ENCODE measurements at regions not wholly inside any gene's neighbourhood (a gene's known extent, or its start where the extent isn't known, plus 50 kb on each side); places are given as distances from the start of the nearest gene placed in this dataset.

DNA sequence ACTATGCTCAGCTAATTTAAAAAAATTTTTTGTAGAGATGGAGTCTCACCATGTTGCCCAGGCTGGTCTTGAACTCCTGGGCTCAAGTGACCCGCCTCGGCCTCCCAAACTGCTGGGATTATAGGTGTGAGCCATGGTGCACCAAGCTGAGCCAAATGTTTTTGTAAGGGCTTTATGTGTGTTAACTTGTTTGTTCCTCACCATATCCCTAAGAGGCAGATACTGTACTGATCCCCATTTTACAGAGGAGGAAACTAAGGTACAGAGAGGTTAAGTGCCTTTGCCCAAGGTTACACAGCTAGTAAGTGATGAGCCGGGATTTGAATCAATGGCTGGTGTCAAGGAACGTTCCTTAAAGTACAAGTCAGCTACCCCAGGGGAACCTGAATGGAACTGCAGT is 85.3 kb upstream of the KLF7 start:
- peaks cover 0 to 6% of the 10 kb centered on the region in 2 donors for H3K4me1 ChIP-seq (ENCODE audit: control insufficient read depth in 1 of 2, insufficient read depth in 2 of 2, low read length in 2 of 2)
- no peak overlapping the region for H3K9ac ChIP-seq (ENCODE audit: low read depth in 1 of 2, low read length in 2 of 2)
- no peak overlapping the region for H3K4me3 ChIP-seq (ENCODE audit: low read depth in 1 of 2, low read length in 2 of 2)
- H3K27me3 ChIP-seq (ENCODE audit: control insufficient read depth in 1 of 2, insufficient read depth in 2 of 2, low read length in 2 of 2), result no peaks in the 10 kb centered on the region
- no peaks in the 10 kb centered on the region for H3K36me3 ChIP-seq (ENCODE audit: control insufficient read depth in 1 of 2, insufficient read depth in 2 of 2, low read length in 2 of 2)
- H3K9me3 ChIP-seq (ENCODE audit: control insufficient read depth in 1 of 2, low read length in 2 of 2), result no peaks in the 10 kb centered on the region
- H3K27ac ChIP-seq (ENCODE audit: low read depth, low read length), result no peak overlapping the region

DNA sequence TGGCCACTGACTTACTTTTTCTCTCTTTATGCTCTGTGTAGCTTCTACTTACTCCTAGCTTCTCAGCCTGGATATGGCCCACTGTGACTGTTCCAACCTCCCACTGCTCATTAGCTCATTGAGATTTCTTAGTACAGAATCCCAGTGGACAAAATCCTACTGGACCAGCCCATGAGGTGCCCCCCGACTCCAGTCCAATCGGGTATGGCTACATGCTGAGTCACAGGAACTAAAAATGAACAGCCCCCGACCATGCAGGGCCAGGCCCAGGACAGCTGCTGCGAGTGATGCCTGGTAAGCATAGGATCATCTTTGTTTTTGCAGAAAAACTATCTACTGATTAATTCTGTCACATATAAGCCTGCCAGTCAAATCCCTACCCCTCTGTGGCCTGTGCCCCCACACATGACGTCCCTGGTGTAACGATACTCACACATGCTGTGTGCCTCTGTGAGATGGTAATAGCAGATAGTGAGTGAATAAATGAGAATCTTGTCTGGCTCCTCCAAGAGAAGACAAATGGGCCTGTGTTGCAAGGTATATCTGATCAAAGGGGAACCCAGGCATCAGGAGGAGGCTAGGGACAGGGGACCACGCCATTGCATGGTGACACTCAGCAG is 85.9 kb upstream of the KLF7 start:
- H3K36me3 ChIP-seq (ENCODE audit: control insufficient read depth in 1 of 2, insufficient read depth in 2 of 2, low read length in 2 of 2), result no peaks in the 10 kb centered on the region
- no peak overlapping the region for H3K9ac ChIP-seq (ENCODE audit: low read depth in 1 of 2, low read length in 2 of 2)
- H3K4me1 ChIP-seq (ENCODE audit: control insufficient read depth in 1 of 2, insufficient read depth in 2 of 2, low read length in 2 of 2), result peaks cover 0 to 6% of the 10 kb centered on the region in 2 donors
- no peaks in the 10 kb centered on the region for H3K9me3 ChIP-seq (ENCODE audit: control insufficient read depth in 1 of 2, low read length in 2 of 2)
- H3K4me3 ChIP-seq (ENCODE audit: low read depth in 1 of 2, low read length in 2 of 2), result no peak overlapping the region
- no peak overlapping the region for H3K27ac ChIP-seq (ENCODE audit: low read depth, low read length)
- H3K27me3 ChIP-seq (ENCODE audit: control insufficient read depth in 1 of 2, insufficient read depth in 2 of 2, low read length in 2 of 2), result no peaks in the 10 kb centered on the region

GRCh38 chr2:207252416-207252815 is 86.7 kb upstream of the KLF7 start:
- Histone ChIP-seq H3K27me3 (ENCODE audit: control insufficient read depth in 1 of 2, insufficient read depth in 2 of 2, low read length in 2 of 2) (no peaks in the 10 kb centered on the region), H3K36me3 (ENCODE audit: control insufficient read depth in 1 of 2, insufficient read depth in 2 of 2, low read length in 2 of 2) (no peaks in the 10 kb centered on the region), H3K4me1 (ENCODE audit: control insufficient read depth in 1 of 2, insufficient read depth in 2 of 2, low read length in 2 of 2) (peaks cover 3 to 6% of the 10 kb centered on the region in 2 donors), H3K4me3 (ENCODE audit: low read depth in 1 of 2, low read length in 2 of 2) (no peak overlapping the region), H3K9me3 (ENCODE audit: control insufficient read depth in 1 of 2, low read length in 2 of 2) (no peaks in the 10 kb centered on the region), H3K27ac (ENCODE audit: low read depth, low read length) (no peak overlapping the region), H3K9ac (ENCODE audit: low read depth in 1 of 2, low read length in 2 of 2) (no peak overlapping the region)

GRCh38 chr2:207252979-207253645 is 87.4 kb upstream of the KLF7 start:
- H3K9ac ChIP-seq (ENCODE audit: low read depth in 1 of 2, low read length in 2 of 2), result no peak overlapping the region
- H3K27ac ChIP-seq (ENCODE audit: low read depth, low read length), result no peak overlapping the region
- H3K9me3 ChIP-seq (ENCODE audit: control insufficient read depth in 1 of 2, low read length in 2 of 2), result no peaks in the 10 kb centered on the region
- peaks cover 10 to 11% of the 10 kb centered on the region in 2 donors for H3K4me1 ChIP-seq (ENCODE audit: control insufficient read depth in 1 of 2, insufficient read depth in 2 of 2, low read length in 2 of 2)
- no peaks in the 10 kb centered on the region for H3K36me3 ChIP-seq (ENCODE audit: control insufficient read depth in 1 of 2, insufficient read depth in 2 of 2, low read length in 2 of 2)
- no peaks in the 10 kb centered on the region for H3K27me3 ChIP-seq (ENCODE audit: control insufficient read depth in 1 of 2, insufficient read depth in 2 of 2, low read length in 2 of 2)
- no peak overlapping the region for H3K4me3 ChIP-seq (ENCODE audit: low read depth in 1 of 2, low read length in 2 of 2)

DNA sequence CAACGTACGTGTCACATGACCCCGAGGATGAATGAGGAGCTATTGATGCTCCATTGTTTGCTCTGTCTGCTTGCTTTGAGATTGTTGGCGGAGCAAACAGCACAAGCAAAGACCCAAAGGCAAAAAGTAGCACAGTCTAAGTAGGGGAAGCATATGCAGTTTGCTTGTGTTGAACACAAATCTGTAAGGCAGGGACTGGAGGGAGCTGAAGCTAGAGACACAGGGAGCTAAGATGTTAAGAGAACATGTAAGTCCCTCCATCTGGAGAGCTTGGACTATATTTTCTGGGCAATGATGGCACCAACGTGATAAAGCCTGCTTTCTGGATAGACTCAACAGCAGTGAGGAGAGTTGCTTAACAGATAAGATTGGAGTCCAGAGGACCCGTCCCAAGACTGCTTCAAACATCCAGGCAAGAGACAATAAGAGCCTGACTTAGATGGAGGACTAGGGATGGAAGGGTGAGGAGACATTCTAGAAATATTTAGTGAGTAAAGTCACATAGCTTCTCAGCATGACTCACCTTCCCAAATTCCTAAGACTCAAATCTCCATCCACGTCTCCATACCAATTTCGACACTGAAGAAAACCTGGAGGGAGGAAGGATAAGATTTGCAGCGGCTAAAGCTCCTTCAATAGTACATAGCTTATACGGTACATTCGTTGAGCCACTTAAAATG is 88.1 kb upstream of the KLF7 start:
- no peak overlapping the region for H3K4me3 ChIP-seq (ENCODE audit: low read depth in 1 of 2, low read length in 2 of 2)
- no peaks in the 10 kb centered on the region for H3K27me3 ChIP-seq (ENCODE audit: control insufficient read depth in 1 of 2, insufficient read depth in 2 of 2, low read length in 2 of 2)
- H3K27ac ChIP-seq (ENCODE audit: low read depth, low read length), result no peak overlapping the region
- H3K9me3 ChIP-seq (ENCODE audit: control insufficient read depth in 1 of 2, low read length in 2 of 2), result no peaks in the 10 kb centered on the region
- no peak overlapping the region for H3K9ac ChIP-seq (ENCODE audit: low read depth in 1 of 2, low read length in 2 of 2)
- H3K36me3 ChIP-seq (ENCODE audit: control insufficient read depth in 1 of 2, insufficient read depth in 2 of 2, low read length in 2 of 2), result no peaks in the 10 kb centered on the region
- peaks cover 17 to 18% of the 10 kb centered on the region in 2 donors for H3K4me1 ChIP-seq (ENCODE audit: control insufficient read depth in 1 of 2, insufficient read depth in 2 of 2, low read length in 2 of 2)

DNA sequence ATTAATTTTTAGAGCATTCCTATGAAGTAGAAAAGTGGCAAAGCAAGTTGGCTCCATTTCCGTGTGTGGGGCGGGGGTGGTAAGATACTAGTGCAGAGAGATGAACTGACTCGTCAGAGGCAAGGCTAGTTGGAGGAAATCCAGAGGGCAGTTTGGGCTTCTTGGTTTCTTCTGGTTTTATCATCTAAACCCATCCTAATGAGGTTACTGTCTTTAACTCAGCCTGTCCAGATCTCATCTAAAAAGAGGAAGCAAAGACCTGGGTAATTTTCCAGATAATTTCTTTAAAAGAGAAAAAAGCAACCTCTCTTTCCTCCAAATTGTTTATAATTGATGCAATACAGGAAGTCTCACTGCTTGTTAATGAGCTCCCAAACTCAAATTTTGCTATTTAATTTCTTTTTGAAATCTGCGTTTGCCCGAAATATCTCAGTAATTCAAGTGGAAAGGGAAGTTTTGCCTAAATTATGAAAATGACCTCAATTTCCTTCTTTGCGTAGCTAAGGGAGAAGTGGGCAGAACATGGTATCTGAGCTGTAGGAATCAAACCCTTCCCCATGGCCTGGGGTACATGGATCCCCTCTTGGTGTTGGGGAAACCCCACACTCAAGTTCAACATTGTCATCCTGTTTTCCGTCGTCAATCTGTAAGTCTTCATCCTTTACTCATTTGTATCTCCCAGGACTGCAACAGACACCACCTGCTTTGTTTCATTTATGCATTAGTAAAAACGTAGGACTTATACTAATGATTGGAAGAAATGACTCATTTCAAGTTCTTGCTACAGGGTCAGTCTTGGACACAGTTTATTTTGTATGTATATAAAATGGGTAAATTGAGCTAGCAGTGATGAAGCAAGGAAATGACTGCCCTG is 89.1 kb upstream of the KLF7 start:
- no peak overlapping the region for H3K9ac ChIP-seq (ENCODE audit: low read depth in 1 of 2, low read length in 2 of 2)
- H3K4me1 ChIP-seq (ENCODE audit: control insufficient read depth in 1 of 2, insufficient read depth in 2 of 2, low read length in 2 of 2), result peaks cover 20% of the 10 kb centered on the region in 2 donors
- no peaks in the 10 kb centered on the region for H3K9me3 ChIP-seq (ENCODE audit: control insufficient read depth in 1 of 2, low read length in 2 of 2)
- no peaks in the 10 kb centered on the region for H3K36me3 ChIP-seq (ENCODE audit: control insufficient read depth in 1 of 2, insufficient read depth in 2 of 2, low read length in 2 of 2)
- no peak overlapping the region for H3K4me3 ChIP-seq (ENCODE audit: low read depth in 1 of 2, low read length in 2 of 2)
- no peak overlapping the region for H3K27ac ChIP-seq (ENCODE audit: low read depth, low read length)
- no peaks in the 10 kb centered on the region for H3K27me3 ChIP-seq (ENCODE audit: control insufficient read depth in 1 of 2, insufficient read depth in 2 of 2, low read length in 2 of 2)

DNA sequence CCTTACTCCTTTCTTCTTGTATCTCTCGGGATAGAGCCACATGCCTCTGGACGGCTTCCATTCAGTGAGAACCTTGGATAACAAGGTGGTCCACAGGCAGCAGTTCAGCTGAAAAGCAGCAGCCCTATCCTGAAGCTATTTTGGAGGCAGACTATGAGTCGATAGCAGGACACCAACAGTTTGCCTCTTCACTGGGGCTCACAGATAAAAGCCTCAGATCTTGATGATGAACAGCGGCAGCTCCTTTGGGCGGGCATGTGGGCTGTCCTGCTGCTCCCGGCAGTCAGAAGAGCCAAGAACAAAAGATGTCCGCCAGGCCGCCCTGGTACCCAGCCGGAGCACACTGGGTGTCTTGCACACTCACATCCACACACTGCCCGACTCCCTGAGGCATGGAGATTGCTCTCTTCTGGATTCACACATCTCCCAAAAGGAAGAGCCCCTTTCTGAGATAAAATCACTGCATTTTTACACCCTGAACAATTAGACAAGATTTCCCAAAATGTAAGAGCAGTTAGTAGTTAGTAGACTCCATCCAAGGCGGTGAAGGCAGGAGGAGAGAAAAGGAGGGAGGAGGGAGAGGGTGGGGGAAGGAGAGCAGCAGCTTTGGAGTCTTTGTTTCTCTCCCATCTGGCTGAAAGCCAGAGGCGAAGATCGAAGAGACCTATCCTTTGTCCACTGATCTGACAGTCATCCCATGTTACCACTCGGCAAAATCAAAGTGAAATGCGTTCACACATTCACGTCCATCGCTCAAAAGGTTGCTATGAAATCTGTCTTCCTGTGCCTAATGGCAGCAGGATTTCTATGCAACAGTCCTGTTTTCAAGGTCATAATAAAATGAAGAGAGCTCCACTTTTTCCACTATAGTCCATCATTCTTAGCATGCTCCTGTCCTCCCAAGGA is 90.1 kb upstream of the KLF7 start:
- H3K36me3 ChIP-seq (ENCODE audit: control insufficient read depth in 1 of 2, insufficient read depth in 2 of 2, low read length in 2 of 2), result no peaks in the 10 kb centered on the region
- H3K4me1 ChIP-seq (ENCODE audit: control insufficient read depth in 1 of 2, insufficient read depth in 2 of 2, low read length in 2 of 2), result peaks cover 20% of the 10 kb centered on the region in 2 donors
- H3K4me3 ChIP-seq (ENCODE audit: low read depth in 1 of 2, low read length in 2 of 2), result no peak overlapping the region
- no peaks in the 10 kb centered on the region for H3K27me3 ChIP-seq (ENCODE audit: control insufficient read depth in 1 of 2, insufficient read depth in 2 of 2, low read length in 2 of 2)
- no peak overlapping the region for H3K27ac ChIP-seq (ENCODE audit: low read depth, low read length)
- H3K9ac ChIP-seq (ENCODE audit: low read depth in 1 of 2, low read length in 2 of 2), result no peak overlapping the region
- H3K9me3 ChIP-seq (ENCODE audit: control insufficient read depth in 1 of 2, low read length in 2 of 2), result no peaks in the 10 kb centered on the region

- Histone ChIP-seq H3K27me3 (ENCODE audit: control insufficient read depth in 1 of 2, insufficient read depth in 2 of 2, low read length in 2 of 2) (no peaks in the 10 kb centered on the region), H3K27ac (ENCODE audit: low read depth, low read length) (no peak overlapping the region), H3K4me1 (ENCODE audit: control insufficient read depth in 1 of 2, insufficient read depth in 2 of 2, low read length in 2 of 2) (peaks cover 20% of the 10 kb centered on the region in 2 donors), H3K9ac (ENCODE audit: low read depth in 1 of 2, low read length in 2 of 2) (no peak overlapping the region), H3K9me3 (ENCODE audit: control insufficient read depth in 1 of 2, low read length in 2 of 2) (no peaks in the 10 kb centered on the region), H3K4me3 (ENCODE audit: low read depth in 1 of 2, low read length in 2 of 2) (no peak overlapping the region), H3K36me3 (ENCODE audit: control insufficient read depth in 1 of 2, insufficient read depth in 2 of 2, low read length in 2 of 2) (no peaks in the 10 kb centered on the region)
Observed at GRCh38 chr2:207256476-207257207, 90.9 kb upstream of the KLF7 start.

Measured in duodenal mucosa (tissue), 2 donors.